GM12865 (cell line): ENCODE measurements at regions not wholly inside any gene's neighbourhood (a gene's known extent, or its start where the extent isn't known, plus 50 kb on each side); places are given as distances from the start of the nearest gene placed in this dataset.

Experiments
- DNase-seq: peaks from one replicate; pipeline ENCODE4 v3.0.0; 2010; ENCODE audit warnings: low read depth
- H3K4me3 ChIP-seq: 2 replicates; pipeline ENCODE4 v1.5.1; 2011; ENCODE audit warnings: mild to moderate bottlenecking, low read depth, low read length, control low read depth
- TF ChIP-seq, protein P1 (sequence below): IDR thresholded peaks from 2 replicates; pipeline ENCODE4 v1.5.1; 2011; ENCODE audit warnings: low read length, control low read depth, low read depth, inconsistent platforms; ENCODE audit not compliant: insufficient read depth; ENCODE audit errors: missing control alignments

GRCh38 chr15:70475407-70475781 lies 288.0 kb downstream of the UACA start:
- TF ChIP-seq, protein P1, sequence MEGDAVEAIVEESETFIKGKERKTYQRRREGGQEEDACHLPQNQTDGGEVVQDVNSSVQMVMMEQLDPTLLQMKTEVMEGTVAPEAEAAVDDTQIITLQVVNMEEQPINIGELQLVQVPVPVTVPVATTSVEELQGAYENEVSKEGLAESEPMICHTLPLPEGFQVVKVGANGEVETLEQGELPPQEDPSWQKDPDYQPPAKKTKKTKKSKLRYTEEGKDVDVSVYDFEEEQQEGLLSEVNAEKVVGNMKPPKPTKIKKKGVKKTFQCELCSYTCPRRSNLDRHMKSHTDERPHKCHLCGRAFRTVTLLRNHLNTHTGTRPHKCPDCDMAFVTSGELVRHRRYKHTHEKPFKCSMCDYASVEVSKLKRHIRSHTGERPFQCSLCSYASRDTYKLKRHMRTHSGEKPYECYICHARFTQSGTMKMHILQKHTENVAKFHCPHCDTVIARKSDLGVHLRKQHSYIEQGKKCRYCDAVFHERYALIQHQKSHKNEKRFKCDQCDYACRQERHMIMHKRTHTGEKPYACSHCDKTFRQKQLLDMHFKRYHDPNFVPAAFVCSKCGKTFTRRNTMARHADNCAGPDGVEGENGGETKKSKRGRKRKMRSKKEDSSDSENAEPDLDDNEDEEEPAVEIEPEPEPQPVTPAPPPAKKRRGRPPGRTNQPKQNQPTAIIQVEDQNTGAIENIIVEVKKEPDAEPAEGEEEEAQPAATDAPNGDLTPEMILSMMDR, result no peak
- no peak for DNase-seq
- H3K4me3 ChIP-seq, result no peak overlapping the region

- TF ChIP-seq, protein P1, result no peak
- H3K4me3 ChIP-seq, result no peak overlapping the region
- DNase-seq, result no peak
Observed at GRCh38 chr15:70474471-70475406, 288.6 kb downstream of the UACA start.

DNA sequence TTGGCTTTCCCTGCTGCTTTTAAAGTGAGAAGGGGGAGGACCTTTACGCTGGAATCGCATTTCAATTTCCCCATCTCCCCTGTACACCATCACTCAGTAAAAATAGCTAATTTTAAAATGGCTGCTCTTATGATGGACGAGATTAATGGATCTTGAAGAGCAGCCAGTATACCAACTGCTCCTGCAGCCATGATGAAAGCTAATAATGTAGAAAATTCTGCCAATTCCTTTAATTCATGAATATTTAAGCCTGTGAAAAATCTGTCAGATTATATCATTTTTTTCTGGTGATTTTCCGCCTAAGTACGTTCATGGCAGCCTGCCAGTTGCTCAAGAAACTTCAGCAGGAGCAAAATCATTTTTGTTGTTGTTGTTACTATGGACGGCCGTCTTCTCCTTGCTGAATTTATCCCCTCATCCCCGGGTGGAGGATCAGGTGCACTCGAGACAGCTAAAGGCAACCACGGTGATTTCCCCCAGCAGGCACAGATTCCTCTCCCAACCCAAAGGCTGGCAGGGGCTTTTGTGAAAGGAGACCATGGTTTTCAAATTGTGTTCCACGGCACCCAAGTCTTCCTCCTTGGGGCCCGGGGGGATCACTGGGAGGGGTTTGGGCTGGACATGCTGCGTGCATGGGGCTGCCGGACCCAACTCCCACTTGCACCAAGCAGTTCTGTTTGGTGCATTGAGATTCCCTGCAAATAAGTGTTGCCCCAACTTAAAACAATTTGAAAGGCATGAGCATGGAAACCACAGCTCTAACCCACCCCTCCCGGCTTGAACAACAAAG lies 289.6 kb downstream of the UACA start:
- TF ChIP-seq, protein P1, result no peak
- no peak for DNase-seq
- no peak overlapping the region for H3K4me3 ChIP-seq

DNA sequence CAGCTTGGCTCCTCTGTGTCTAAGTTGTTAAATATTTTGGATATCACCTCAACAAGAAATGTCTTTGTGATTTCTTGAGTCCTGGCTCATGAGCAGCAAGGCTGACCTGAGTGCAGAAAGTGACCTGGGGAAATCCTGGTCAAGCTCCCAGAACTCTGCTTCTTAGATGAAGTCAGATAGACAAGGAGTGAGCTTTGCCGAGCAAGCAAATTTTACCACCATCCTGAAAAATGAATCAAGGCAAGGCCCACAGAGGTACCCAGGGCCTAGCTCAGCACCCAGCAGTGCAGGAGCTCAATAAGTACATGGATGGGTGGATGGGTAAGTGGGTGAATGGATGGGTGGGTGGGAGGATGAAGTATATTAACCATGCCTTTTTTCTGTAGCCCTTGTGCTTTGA lies 291.8 kb downstream of the UACA start:
- DNase-seq, result no peak
- TF ChIP-seq, protein P1, result no peak
- no peak overlapping the region for H3K4me3 ChIP-seq

GRCh38 chr15:70470556-70471191 lies 292.7 kb downstream of the UACA start:
- no peak for DNase-seq
- TF ChIP-seq, protein P1, result no peak
- no peak overlapping the region for H3K4me3 ChIP-seq

DNA sequence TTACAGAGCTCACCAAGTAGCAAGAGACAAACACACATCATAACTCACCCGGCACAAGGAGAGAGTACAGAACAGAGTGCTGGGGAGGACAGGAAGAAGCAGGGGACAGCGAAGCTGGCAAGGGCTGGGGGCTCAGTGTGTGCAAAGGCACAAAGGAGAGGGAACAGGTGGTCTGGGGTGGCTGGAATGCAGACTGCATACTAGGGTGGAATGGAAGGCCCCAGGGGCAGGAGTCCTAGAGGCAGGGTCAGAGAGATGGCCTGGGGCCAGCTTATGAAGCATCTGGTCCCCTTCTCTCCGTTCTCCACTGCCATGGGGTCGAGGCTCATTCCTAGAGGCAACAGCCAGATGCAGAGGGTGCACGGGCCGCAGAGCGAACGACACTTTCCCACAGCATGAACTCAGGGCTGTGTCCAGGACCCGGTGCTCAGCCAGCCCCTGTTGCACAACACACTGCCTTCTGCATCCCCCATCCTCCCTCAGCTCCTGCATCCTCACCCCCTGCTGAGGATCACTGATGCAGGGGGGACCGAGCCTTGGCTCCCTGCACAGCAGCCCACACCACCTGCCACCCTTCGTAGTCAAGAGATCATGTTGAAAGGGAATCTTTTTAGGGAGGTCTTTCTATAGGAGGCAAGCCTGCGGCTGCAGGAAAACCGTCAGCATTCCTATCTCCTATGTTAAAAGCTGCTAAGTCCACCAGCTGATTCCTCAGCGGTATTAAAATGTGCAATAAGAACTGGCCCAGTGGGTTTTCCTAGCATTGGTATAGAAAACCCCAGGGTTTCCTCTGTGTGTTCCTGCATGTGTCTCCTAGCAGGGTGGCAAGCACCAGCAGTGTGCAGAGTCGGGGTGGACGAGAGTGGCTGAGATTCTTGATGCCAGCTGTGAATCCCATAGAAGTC lies 293.5 kb downstream of the UACA start:
- no peak overlapping the region for H3K4me3 ChIP-seq
- TF ChIP-seq, protein P1, result no peak
- DNase-seq, result no peak
